Fibroblast of mammary gland (primary cell): ENCODE measurements at regions not wholly inside any gene's neighbourhood (a gene's known extent, or its start where the extent isn't known, plus 50 kb on each side); places are given as distances from the start of the nearest gene placed in this dataset.

Experiments
- DNase-seq: peaks from one replicate; pipeline ENCODE4 v3.0.0-alpha.2; 2010; ENCODE audit warnings: low read depth
- H3K4me3 ChIP-seq: 2 replicates; pipeline ENCODE4 v1.5.1; 2011; ENCODE audit warnings: low read depth, mild to moderate bottlenecking, low read length, moderate library complexity; ENCODE audit not compliant: control insufficient read depth
- CTCF ChIP-seq: conservative IDR thresholded peaks from 2 replicates; pipeline ENCODE4 v1.5.1; 2011; ENCODE audit warnings: low read depth, low read length, inconsistent platforms; ENCODE audit not compliant: control insufficient read depth, insufficient read depth

GRCh38 chr4:128525992-128526630 is 238.5 kb upstream of the PGRMC2 start:
- no peak for TF ChIP-seq CTCF
- DNase-seq: peak; percentile 62
- no peak overlapping the region for H3K4me3 ChIP-seq

- no peak for TF ChIP-seq CTCF
- no peak overlapping the region for H3K4me3 ChIP-seq
- peak; percentile 80 for DNase-seq
These were observed 237.8 kb upstream of the PGRMC2 start for GRCh38 chr4:128525387-128525786.

- no peak for TF ChIP-seq CTCF
- no peak overlapping the region for H3K4me3 ChIP-seq
- peak; percentile 95 for DNase-seq
These were observed 236.7 kb upstream of the PGRMC2 start for GRCh38 chr4:128524311-128524710.

GRCh38 chr4:128521648-128522111 is 234.1 kb upstream of the PGRMC2 start:
- TF ChIP-seq CTCF: no peak
- H3K4me3 ChIP-seq: no peak overlapping the region
- DNase-seq: peak; percentile 47

GRCh38 chr4:128521156-128521555 is 233.5 kb upstream of the PGRMC2 start:
- peak; percentile 45 for DNase-seq
- H3K4me3 ChIP-seq: no peak overlapping the region
- TF ChIP-seq CTCF: no peak

- DNase-seq: peak; percentile 74
- no peak for TF ChIP-seq CTCF
- H3K4me3 ChIP-seq: no peak overlapping the region
These were observed 231.7 kb upstream of the PGRMC2 start for GRCh38 chr4:128519163-128519830.
